HEK293 (cell line): ENCODE measurements at regions not wholly inside any gene's neighbourhood (a gene's known extent, or its start where the extent isn't known, plus 50 kb on each side); places are given as distances from the start of the nearest gene placed in this dataset.
"Not testable (repeated sequence)": the region's sequence is repeated elsewhere in the genome, so short reads cannot be mapped to it uniquely, and the experiment has no call there.

Source experiments
- CTCF ChIA-PET: fragments of 350-600 bp; formaldehyde crosslinking; extraction: SDS; loops from one replicate; lab custom pipeline; 2021; ENCODE audit warnings: antibody characterized with exemption; lab: Yijun Ruan, JAX
- POLR2A ChIA-PET: fragments of 300-600 bp; formaldehyde crosslinking; extraction: SDS; loops from one replicate; lab custom pipeline; 2020; ENCODE audit warnings: antibody characterized with exemption, inconsistent platforms; lab: Yijun Ruan, JAX
- H3K27ac ChIP-seq: fragments of 200-500 bp; sonication (Bioruptor generic); 2 replicates; pipeline ENCODE4 v1.5.1; 2014; ENCODE audit warnings: low read depth, low read length, control low read depth, inconsistent platforms; ENCODE audit errors: extremely low read depth
- H3K36me3 ChIP-seq, 2 experiments: fragments of 200-500 bp in 1 of 2; sonication (Bioruptor generic) in 1 of 2; 1 replicate in 1 of 2; 2 replicates in 1 of 2; pipeline ENCODE4 v1.5.1; 2014 to 2017; ENCODE audit warnings: inconsistent platforms in 2 of 2, low read length in 2 of 2; ENCODE audit not compliant: control insufficient read depth in 2 of 2, insufficient read depth in 1 of 2
- H3K4me1 ChIP-seq: fragments of 200-500 bp; sonication (Bioruptor generic); 2 replicates; pipeline ENCODE4 v1.5.1; 2014; ENCODE audit warnings: mild to moderate bottlenecking, low read length, inconsistent platforms; ENCODE audit not compliant: control insufficient read depth, insufficient read depth
- H3K4me3 ChIP-seq: 2 replicates; pipeline ENCODE4 v1.5.1; 2011; ENCODE audit warnings: low read depth, mild to moderate bottlenecking, control low read depth, low read length, moderate library complexity
- H3K9me3 ChIP-seq: fragments of 200-500 bp; sonication (Bioruptor generic); 2 replicates; pipeline ENCODE4 v1.5.1; 2014; ENCODE audit warnings: low read depth, low read length, inconsistent platforms; ENCODE audit not compliant: control insufficient read depth, insufficient read depth
- GLI2 ChIP-seq: fragments of 450-650 bp; formaldehyde crosslinking; IDR thresholded peaks from 2 replicates; pipeline ENCODE4; 2017; ENCODE audit warnings: missing biosample characterization, missing genetic modification characterization, low read depth, borderline replicate concordance
- GLI4 ChIP-seq: fragments of 450-650 bp; formaldehyde crosslinking; IDR thresholded peaks from 2 replicates; pipeline ENCODE4 v1.5.1; 2016; ENCODE audit warnings: missing biosample characterization, missing genetic modification characterization
- GLIS1 ChIP-seq: fragments of 450-650 bp; formaldehyde crosslinking; IDR thresholded peaks from 2 replicates; pipeline ENCODE4 v1.5.1; 2016; ENCODE audit warnings: missing biosample characterization, missing genetic modification characterization
- HOXC10 ChIP-seq: sonication (generic); formaldehyde crosslinking; IDR thresholded peaks from 2 replicates; pipeline ENCODE4 v1.8.1; 2023; ENCODE audit warnings: mild to moderate bottlenecking, missing genetic modification reagents
- SP2 ChIP-seq: fragments of 450-650 bp; formaldehyde crosslinking; IDR thresholded peaks from 2 replicates; pipeline ENCODE4 v1.5.1; 2016; ENCODE audit warnings: missing biosample characterization, missing genetic modification characterization
- TCF7L2 ChIP-seq: IDR thresholded peaks from 2 replicates; pipeline ENCODE4 v1.6.1; 2011; ENCODE audit warnings: low read depth, mild to moderate bottlenecking, inconsistent platforms, low read length, moderate library complexity, borderline replicate concordance
- ZNF155 ChIP-seq: fragments of 450-650 bp; formaldehyde crosslinking; IDR thresholded peaks from 2 replicates; pipeline ENCODE4 v1.5.1; 2016; ENCODE audit warnings: missing biosample characterization, missing genetic modification characterization
- ZNF169 ChIP-seq: fragments of 450-650 bp; formaldehyde crosslinking; IDR thresholded peaks from 2 replicates; pipeline ENCODE4 v1.5.1; 2016; ENCODE audit warnings: missing biosample characterization, missing genetic modification characterization
- ZNF214 ChIP-seq: fragments of 450-650 bp; formaldehyde crosslinking; IDR thresholded peaks from 2 replicates; pipeline ENCODE4 v1.5.1; 2017; ENCODE audit warnings: missing biosample characterization, mild to moderate bottlenecking, missing genetic modification characterization, borderline replicate concordance
- ZNF239 ChIP-seq: fragments of 450-650 bp; formaldehyde crosslinking; IDR thresholded peaks from 2 replicates; pipeline ENCODE4 v1.5.1; 2016; ENCODE audit warnings: missing biosample characterization, missing genetic modification characterization
- ZNF302 ChIP-seq: fragments of 450-650 bp; formaldehyde crosslinking; IDR thresholded peaks from 2 replicates; pipeline ENCODE4 v1.5.1; 2016; ENCODE audit warnings: missing biosample characterization, missing genetic modification characterization, low read depth
- ZNF366 ChIP-seq: fragments of 450-650 bp; formaldehyde crosslinking; conservative IDR thresholded peaks from 2 replicates; pipeline ENCODE4 v1.5.1; 2016; ENCODE audit warnings: missing biosample characterization, missing genetic modification characterization
- ZNF394 ChIP-seq: fragments of 450-650 bp; formaldehyde crosslinking; IDR thresholded peaks from 2 replicates; pipeline ENCODE4 v1.5.1; 2016; ENCODE audit warnings: missing biosample characterization, missing genetic modification characterization, mild to moderate bottlenecking, moderate library complexity, borderline replicate concordance
- ZNF521 ChIP-seq: fragments of 450-650 bp; formaldehyde crosslinking; IDR thresholded peaks from 2 replicates; pipeline ENCODE4 v1.5.1; 2017; ENCODE audit warnings: missing biosample characterization, mild to moderate bottlenecking, missing genetic modification characterization
- ZNF549 ChIP-seq: fragments of 450-650 bp; IDR thresholded peaks from 2 replicates; pipeline ENCODE4 v1.5.1; 2018; ENCODE audit warnings: missing biosample characterization, missing genetic modification characterization, mild to moderate bottlenecking, inconsistent platforms, moderate library complexity
- ZNF571 ChIP-seq: fragments of 450-650 bp; formaldehyde crosslinking; IDR thresholded peaks from 2 replicates; pipeline ENCODE4 v1.5.0; 2017; ENCODE audit warnings: missing biosample characterization, missing genetic modification characterization
- ZNF610 ChIP-seq: fragments of 450-650 bp; formaldehyde crosslinking; IDR thresholded peaks from 2 replicates; pipeline ENCODE4 v1.5.1; 2016; ENCODE audit warnings: missing biosample characterization, missing genetic modification characterization, borderline replicate concordance
- ZNF707 ChIP-seq: fragments of 450-650 bp; formaldehyde crosslinking; IDR thresholded peaks from 2 replicates; pipeline ENCODE4 v1.5.1; 2016; ENCODE audit warnings: missing biosample characterization, missing genetic modification characterization
- ZNF785 ChIP-seq: fragments of 450-650 bp; formaldehyde crosslinking; IDR thresholded peaks from 2 replicates; pipeline ENCODE4 v1.5.1; 2016; ENCODE audit warnings: missing biosample characterization, missing genetic modification characterization
- ZSCAN16 ChIP-seq: fragments of 450-650 bp; formaldehyde crosslinking; IDR thresholded peaks from 2 replicates; pipeline ENCODE4 v1.5.1; 2016; ENCODE audit warnings: missing biosample characterization, missing genetic modification characterization
- TF ChIP-seq, protein P1 (sequence below): fragments of 450-650 bp; formaldehyde crosslinking; IDR thresholded peaks from 2 replicates; pipeline ENCODE4 v1.5.1; 2016; ENCODE audit warnings: missing biosample characterization, missing genetic modification characterization
- TF ChIP-seq, protein P2 (sequence below): fragments of 450-650 bp; formaldehyde crosslinking; IDR thresholded peaks from 2 replicates; pipeline ENCODE4 v1.5.1; 2016; ENCODE audit warnings: missing biosample characterization, missing genetic modification characterization
- TF ChIP-seq, protein P3 (sequence below): fragments of 450-650 bp; formaldehyde crosslinking; IDR thresholded peaks from 2 replicates; pipeline ENCODE4 v1.5.1; 2016; ENCODE audit warnings: missing biosample characterization, missing genetic modification characterization, low read depth
- TF ChIP-seq, protein P4 (sequence below): fragments of 450-650 bp; formaldehyde crosslinking; IDR thresholded peaks from 2 replicates; pipeline ENCODE4 v1.5.1; 2017; ENCODE audit warnings: missing biosample characterization, missing genetic modification characterization

- TF ChIP-seq ZNF214 (tag by site-specific recombination) (no peak), ZNF366 (tag by site-specific recombination) (no peak), ZNF394 (no peak), ZNF521 (no peak), ZNF302 (tag by site-specific recombination) (no peak), ZSCAN16 (tag by site-specific recombination) (no peak)
Observed at GRCh38 chr1:14347776-14348175, 250.7 kb upstream of the KAZN start (continued).

GRCh38 chr1:14350197-14350596 lies 248.3 kb upstream of the KAZN start:
- TF ChIP-seq TCF7L2 (no peak), GLI4 (tag by site-specific recombination) (no peak), ZNF169 (tag by site-specific recombination) (no peak), GLIS1 (tag by site-specific recombination) (no peak), SP2 (no peak), ZNF155 (tag by site-specific recombination) (no peak), ZNF785 (tag by site-specific recombination) (no peak), ZNF549 (tag by site-specific recombination) (no peak), ZNF239 (tag by site-specific recombination) (no peak), GLI2 (no peak), ZNF610 (no peak), ZNF707 (no peak)
- TF ChIP-seq, protein P1, sequence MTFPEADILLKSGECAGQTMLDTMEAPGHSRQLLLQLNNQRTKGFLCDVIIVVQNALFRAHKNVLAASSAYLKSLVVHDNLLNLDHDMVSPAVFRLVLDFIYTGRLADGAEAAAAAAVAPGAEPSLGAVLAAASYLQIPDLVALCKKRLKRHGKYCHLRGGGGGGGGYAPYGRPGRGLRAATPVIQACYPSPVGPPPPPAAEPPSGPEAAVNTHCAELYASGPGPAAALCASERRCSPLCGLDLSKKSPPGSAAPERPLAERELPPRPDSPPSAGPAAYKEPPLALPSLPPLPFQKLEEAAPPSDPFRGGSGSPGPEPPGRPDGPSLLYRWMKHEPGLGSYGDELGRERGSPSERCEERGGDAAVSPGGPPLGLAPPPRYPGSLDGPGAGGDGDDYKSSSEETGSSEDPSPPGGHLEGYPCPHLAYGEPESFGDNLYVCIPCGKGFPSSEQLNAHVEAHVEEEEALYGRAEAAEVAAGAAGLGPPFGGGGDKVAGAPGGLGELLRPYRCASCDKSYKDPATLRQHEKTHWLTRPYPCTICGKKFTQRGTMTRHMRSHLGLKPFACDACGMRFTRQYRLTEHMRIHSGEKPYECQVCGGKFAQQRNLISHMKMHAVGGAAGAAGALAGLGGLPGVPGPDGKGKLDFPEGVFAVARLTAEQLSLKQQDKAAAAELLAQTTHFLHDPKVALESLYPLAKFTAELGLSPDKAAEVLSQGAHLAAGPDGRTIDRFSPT (tag by site-specific recombination): no peak
- TF ChIP-seq, protein P2, sequence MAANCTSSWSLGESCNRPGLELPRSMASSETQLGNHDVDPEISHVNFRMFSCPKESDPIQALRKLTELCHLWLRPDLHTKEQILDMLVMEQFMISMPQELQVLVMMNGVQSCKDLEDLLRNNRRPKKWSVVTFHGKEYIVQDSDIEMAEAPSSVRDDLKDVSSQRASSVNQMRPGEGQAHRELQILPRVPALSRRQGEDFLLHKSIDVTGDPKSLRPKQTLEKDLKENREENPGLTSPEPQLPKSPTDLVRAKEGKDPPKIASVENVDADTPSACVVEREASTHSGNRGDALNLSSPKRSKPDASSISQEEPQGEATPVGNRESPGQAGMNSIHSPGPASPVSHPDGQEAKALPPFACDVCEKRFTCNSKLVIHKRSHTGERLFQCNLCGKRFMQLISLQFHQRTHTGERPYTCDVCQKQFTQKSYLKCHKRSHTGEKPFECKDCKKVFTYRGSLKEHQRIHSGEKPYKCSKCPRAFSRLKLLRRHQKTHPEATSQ (tag by site-specific recombination): no peak
- TF ChIP-seq, protein P3, sequence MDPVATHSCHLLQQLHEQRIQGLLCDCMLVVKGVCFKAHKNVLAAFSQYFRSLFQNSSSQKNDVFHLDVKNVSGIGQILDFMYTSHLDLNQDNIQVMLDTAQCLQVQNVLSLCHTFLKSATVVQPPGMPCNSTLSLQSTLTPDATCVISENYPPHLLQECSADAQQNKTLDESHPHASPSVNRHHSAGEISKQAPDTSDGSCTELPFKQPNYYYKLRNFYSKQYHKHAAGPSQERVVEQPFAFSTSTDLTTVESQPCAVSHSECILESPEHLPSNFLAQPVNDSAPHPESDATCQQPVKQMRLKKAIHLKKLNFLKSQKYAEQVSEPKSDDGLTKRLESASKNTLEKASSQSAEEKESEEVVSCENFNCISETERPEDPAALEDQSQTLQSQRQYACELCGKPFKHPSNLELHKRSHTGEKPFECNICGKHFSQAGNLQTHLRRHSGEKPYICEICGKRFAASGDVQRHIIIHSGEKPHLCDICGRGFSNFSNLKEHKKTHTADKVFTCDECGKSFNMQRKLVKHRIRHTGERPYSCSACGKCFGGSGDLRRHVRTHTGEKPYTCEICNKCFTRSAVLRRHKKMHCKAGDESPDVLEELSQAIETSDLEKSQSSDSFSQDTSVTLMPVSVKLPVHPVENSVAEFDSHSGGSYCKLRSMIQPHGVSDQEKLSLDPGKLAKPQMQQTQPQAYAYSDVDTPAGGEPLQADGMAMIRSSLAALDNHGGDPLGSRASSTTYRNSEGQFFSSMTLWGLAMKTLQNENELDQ (tag by site-specific recombination): no peak
- TF ChIP-seq, all 188 proteins: peak for 0
- POLR2A ChIA-PET: no interaction called here
- Histone ChIP-seq H3K27ac (no peak overlapping the region), H3K4me1 (no peaks in the 10 kb centered on the region), H3K36me3 (no peaks in the 10 kb centered on the region), H3K9me3 (no peaks in the 10 kb centered on the region), H3K4me3 (no peak overlapping the region)
- CTCF ChIA-PET: no interaction called here

- Histone ChIP-seq H3K27ac (no peak overlapping the region), H3K36me3 (no peaks in the 10 kb centered on the region), H3K4me3 (no peak overlapping the region), H3K4me1 (no peaks in the 10 kb centered on the region), H3K9me3 (no peaks in the 10 kb centered on the region)
- TF ChIP-seq, protein P4, sequence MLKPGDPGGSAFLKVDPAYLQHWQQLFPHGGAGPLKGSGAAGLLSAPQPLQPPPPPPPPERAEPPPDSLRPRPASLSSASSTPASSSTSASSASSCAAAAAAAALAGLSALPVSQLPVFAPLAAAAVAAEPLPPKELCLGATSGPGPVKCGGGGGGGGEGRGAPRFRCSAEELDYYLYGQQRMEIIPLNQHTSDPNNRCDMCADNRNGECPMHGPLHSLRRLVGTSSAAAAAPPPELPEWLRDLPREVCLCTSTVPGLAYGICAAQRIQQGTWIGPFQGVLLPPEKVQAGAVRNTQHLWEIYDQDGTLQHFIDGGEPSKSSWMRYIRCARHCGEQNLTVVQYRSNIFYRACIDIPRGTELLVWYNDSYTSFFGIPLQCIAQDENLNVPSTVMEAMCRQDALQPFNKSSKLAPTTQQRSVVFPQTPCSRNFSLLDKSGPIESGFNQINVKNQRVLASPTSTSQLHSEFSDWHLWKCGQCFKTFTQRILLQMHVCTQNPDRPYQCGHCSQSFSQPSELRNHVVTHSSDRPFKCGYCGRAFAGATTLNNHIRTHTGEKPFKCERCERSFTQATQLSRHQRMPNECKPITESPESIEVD: no peak
- TF ChIP-seq TCF7L2 (no peak), ZNF571 (tag by site-specific recombination) (no peak), HOXC10 (CRISPR knock-in tag) (no peak)
- POLR2A ChIA-PET: no interaction called here
- CTCF ChIA-PET: no interaction called here
Observed at GRCh38 chr1:14352897-14353296, 245.6 kb upstream of the KAZN start.

GRCh38 chr1:14361005-14361404 lies 237.5 kb upstream of the KAZN start:
- H3K4me1 ChIP-seq, H3K4me3 ChIP-seq, H3K36me3 ChIP-seq, H3K27ac ChIP-seq, CTCF ChIA-PET, POLR2A ChIA-PET, H3K9me3 ChIP-seq: not testable (repeated sequence)
